SK-N-SH (cell line): ENCODE measurements at regions not wholly inside any gene's neighbourhood (a gene's known extent, or its start where the extent isn't known, plus 50 kb on each side); places are given as distances from the start of the nearest gene placed in this dataset.

ENCODE experiments used
- CTCF ChIA-PET: fragments of 300-600, 350-600 bp; formaldehyde crosslinking; extraction: SDS; loops from one replicate; lab custom pipeline; 2021; lab: Yijun Ruan, JAX
- POLR2A ChIA-PET: fragments of 350-600 bp; sonication (Branson Sonifier 250); formaldehyde crosslinking; extraction: SDS; loops from one replicate; lab custom pipeline; 2020; ENCODE audit warnings: antibody characterized with exemption, inconsistent platforms; lab: Yijun Ruan, JAX
- DNase-seq: peaks from one replicate; pipeline ENCODE4 v3.0.0; 2012
- H2AFZ ChIP-seq: fragments of 200-600 bp; sonication (generic); 2 replicates; pipeline ENCODE4 v1.8.1; 2016; ENCODE audit warnings: antibody characterized with exemption, mild to moderate bottlenecking, low read depth
- H3F3A ChIP-seq: fragments of 200-600 bp; sonication (generic); replicated peaks from 2 replicates; pipeline ENCODE3; 2016; ENCODE audit warnings: antibody characterized with exemption, mild to moderate bottlenecking; ENCODE audit not compliant: insufficient read depth
- H3K27ac ChIP-seq, 2 experiments: fragments of 200-500 bp in 1 of 2; fragments of 200-600 bp in 1 of 2; sonication (Bioruptor generic) in 1 of 2; sonication (generic), shearing (Covaris generic) in 1 of 2; 2 replicates each; pipeline versions ENCODE4 v1.5.1 to v1.6.1; 2014 to 2016; ENCODE audit warnings: low read depth in 2 of 2, inconsistent platforms in 1 of 2, low read length in 1 of 2, mild to moderate bottlenecking in 1 of 2, mixed read lengths in 1 of 2
- H3K27me3 ChIP-seq: fragments of 200-600 bp; sonication (generic), shearing (Covaris generic); 2 replicates; pipeline ENCODE4 v1.6.1; 2016; ENCODE audit warnings: mixed run types; ENCODE audit not compliant: insufficient read depth
- H3K36me3 ChIP-seq, 2 experiments: fragments of 200-500 bp in 1 of 2; fragments of 200-600 bp in 1 of 2; sonication (Bioruptor generic) in 1 of 2; sonication (generic) in 1 of 2; replicated peaks in 1 of 2; 2 replicates each; pipeline versions ENCODE3 to v1.5.1; 2014 to 2016; ENCODE audit warnings: low read length in 1 of 2, mild to moderate bottlenecking in 1 of 2; ENCODE audit not compliant: insufficient read depth in 2 of 2, control insufficient read depth in 1 of 2
- H3K4me1 ChIP-seq, 2 experiments: fragments of 200-500 bp in 1 of 2; fragments of 200-600 bp in 1 of 2; sonication (Bioruptor generic) in 1 of 2; sonication (generic), shearing (Covaris generic) in 1 of 2; 2 replicates each; pipeline versions ENCODE4 v1.5.1 to v1.6.1; 2014 to 2016; ENCODE audit warnings: low read depth in 1 of 2, low read length in 1 of 2, mixed run types in 1 of 2; ENCODE audit not compliant: insufficient read depth in 2 of 2, control insufficient read depth in 1 of 2
- H3K4me2 ChIP-seq: fragments of 200-600 bp; sonication (generic), shearing (Covaris generic); 2 replicates; pipeline ENCODE4 v1.6.1; 2017; ENCODE audit warnings: mixed run types
- H3K4me3 ChIP-seq, 2 experiments: fragments of 200-500 bp in 1 of 2; fragments of 200-600 bp in 1 of 2; sonication (Bioruptor generic) in 1 of 2; sonication (generic), shearing (Covaris generic) in 1 of 2; 2 replicates each; pipeline versions ENCODE4 v1.5.1 to v1.8.1; 2014 to 2016; ENCODE audit warnings: low read depth in 2 of 2, inconsistent platforms in 1 of 2, low read length in 1 of 2, mild to moderate bottlenecking in 1 of 2, mixed read lengths in 1 of 2, moderate library complexity in 1 of 2
- H3K79me2 ChIP-seq: fragments of 200-600 bp; sonication (generic); 2 replicates; pipeline ENCODE4 v1.8.1; 2017; ENCODE audit warnings: mild to moderate bottlenecking; ENCODE audit not compliant: insufficient read depth
- H3K9ac ChIP-seq: fragments of 200-600 bp; sonication (generic); 2 replicates; pipeline ENCODE4 v1.6.1; 2017; ENCODE audit warnings: mixed run types
- H3K9me2 ChIP-seq: fragments of 200-600 bp; sonication (generic); 2 replicates; pipeline ENCODE4 v1.6.1; 2017; ENCODE audit warnings: mixed run types
- H3K9me3 ChIP-seq: fragments of 200-600 bp; sonication (generic); 2 replicates; pipeline ENCODE4 v1.6.1; 2017; ENCODE audit warnings: mixed run types, mild to moderate bottlenecking, moderate library complexity
- H4K20me1 ChIP-seq: fragments of 200-600 bp; sonication (generic); 2 replicates; pipeline ENCODE4 v1.6.1; 2017; ENCODE audit warnings: mild to moderate bottlenecking, mixed run types; ENCODE audit not compliant: insufficient read depth
- CHD2 ChIP-seq: fragments of 150-350 bp; IDR thresholded peaks from 2 replicates; pipeline ENCODE4 v1.6.1; 2018; ENCODE audit warnings: low read length; ENCODE audit not compliant: partially characterized antibody
- ELF1 ChIP-seq: IDR thresholded peaks from 2 replicates; pipeline ENCODE4 v1.4.0; 2012
- GABPA ChIP-seq: IDR thresholded peaks from 2 replicates; pipeline ENCODE4 v1.4.0; 2012; ENCODE audit warnings: low read depth, mild to moderate bottlenecking
- GATA2 ChIP-seq: sonication (generic); formaldehyde crosslinking; IDR thresholded peaks from 2 replicates; pipeline ENCODE4 v1.5.0; 2020; ENCODE audit warnings: mild to moderate bottlenecking, missing genetic modification reagents
- JUND ChIP-seq: IDR thresholded peaks from 2 replicates; pipeline ENCODE4 v1.4.0; 2012
- NFIC ChIP-seq: IDR thresholded peaks from 2 replicates; pipeline ENCODE4 v1.4.0; 2012; ENCODE audit warnings: borderline replicate concordance
- RFX5 ChIP-seq: IDR thresholded peaks from 2 replicates; pipeline ENCODE4 v1.6.1; 2012; ENCODE audit warnings: mild to moderate bottlenecking, improper control_type of control experiment, low read length
- RXRA ChIP-seq: IDR thresholded peaks from 2 replicates; pipeline ENCODE4 v1.4.0; 2012; ENCODE audit warnings: low read depth, mild to moderate bottlenecking, borderline replicate concordance
- SIN3A ChIP-seq: IDR thresholded peaks from 2 replicates; pipeline ENCODE4 v1.6.1; 2012; ENCODE audit warnings: low read depth, mild to moderate bottlenecking, low read length, moderate library complexity, borderline replicate concordance
- YY1 ChIP-seq: IDR thresholded peaks from 2 replicates; pipeline ENCODE4 v1.4.0; 2012; ENCODE audit warnings: low read depth, mild to moderate bottlenecking
- WGBS: methylation state at CpG from one replicate; pipeline ENCODE4 v1.1.6; 2017; ENCODE audit warnings: low lambda C conversion rate; 5-methylcytosine and 5-hydroxymethylcytosine counted together
- TF ChIP-seq, protein P1 (sequence below): IDR thresholded peaks from 2 replicates; pipeline ENCODE4 v1.4.0; 2012; ENCODE audit warnings: low read depth, borderline replicate concordance
- TF ChIP-seq, protein P2 (sequence below): IDR thresholded peaks from 2 replicates; pipeline ENCODE4 v1.4.0; 2012; ENCODE audit warnings: low read depth, borderline replicate concordance
- TF ChIP-seq, protein P3 (sequence below): IDR thresholded peaks from 2 replicates; pipeline ENCODE4 v1.4.0; 2012; ENCODE audit warnings: low read depth
- TF ChIP-seq, protein P4 (sequence below): IDR thresholded peaks from 2 replicates; pipeline ENCODE4 v1.6.1; 2012; ENCODE audit warnings: mild to moderate bottlenecking, low read depth, low read length, moderate library complexity

DNA sequence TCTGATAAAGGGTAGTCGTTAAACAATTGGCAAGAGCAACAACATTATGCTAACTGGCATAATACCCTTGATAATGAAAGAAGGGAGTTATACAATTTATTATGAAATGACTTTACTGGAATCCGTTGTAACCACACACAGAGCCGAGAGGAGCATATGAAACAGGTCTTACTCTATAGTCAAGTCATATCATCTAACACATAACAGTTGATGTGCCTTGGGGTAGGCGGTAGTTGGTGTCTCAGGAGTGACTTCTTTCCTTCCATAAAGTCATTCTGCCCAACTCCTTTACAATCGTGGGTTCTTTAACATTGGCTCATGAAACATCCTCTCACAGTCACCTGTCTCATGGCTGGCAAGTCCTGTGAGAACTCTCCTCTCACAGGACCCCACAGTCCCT, 225.2 kb downstream of the LTN1 start:
- H3F3A ChIP-seq, result peaks cover 4% of the 10 kb centered on the region
- POLR2A ChIA-PET, result no interaction called here
- 68% methylated on average over 5 of the region's 5 CpGs for WGBS

More for the DNA sequence above, 225.2 kb downstream of the LTN1 start:
- CTCF ChIA-PET, result no interaction called here
- no peak for DNase-seq
- TF ChIP-seq YY1 (no peak), ELF1 (no peak), NFIC (no peak), RXRA (no peak), GATA2 (CRISPR knock-in tag) (no peak), JUND (no peak), CHD2 (no peak), RFX5 (no peak), SIN3A (no peak), GABPA (no peak)
- TF ChIP-seq, protein P1, sequence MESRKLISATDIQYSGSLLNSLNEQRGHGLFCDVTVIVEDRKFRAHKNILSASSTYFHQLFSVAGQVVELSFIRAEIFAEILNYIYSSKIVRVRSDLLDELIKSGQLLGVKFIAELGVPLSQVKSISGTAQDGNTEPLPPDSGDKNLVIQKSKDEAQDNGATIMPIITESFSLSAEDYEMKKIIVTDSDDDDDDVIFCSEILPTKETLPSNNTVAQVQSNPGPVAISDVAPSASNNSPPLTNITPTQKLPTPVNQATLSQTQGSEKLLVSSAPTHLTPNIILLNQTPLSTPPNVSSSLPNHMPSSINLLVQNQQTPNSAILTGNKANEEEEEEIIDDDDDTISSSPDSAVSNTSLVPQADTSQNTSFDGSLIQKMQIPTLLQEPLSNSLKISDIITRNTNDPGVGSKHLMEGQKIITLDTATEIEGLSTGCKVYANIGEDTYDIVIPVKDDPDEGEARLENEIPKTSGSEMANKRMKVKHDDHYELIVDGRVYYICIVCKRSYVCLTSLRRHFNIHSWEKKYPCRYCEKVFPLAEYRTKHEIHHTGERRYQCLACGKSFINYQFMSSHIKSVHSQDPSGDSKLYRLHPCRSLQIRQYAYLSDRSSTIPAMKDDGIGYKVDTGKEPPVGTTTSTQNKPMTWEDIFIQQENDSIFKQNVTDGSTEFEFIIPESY, result no peak
- TF ChIP-seq, protein P2, sequence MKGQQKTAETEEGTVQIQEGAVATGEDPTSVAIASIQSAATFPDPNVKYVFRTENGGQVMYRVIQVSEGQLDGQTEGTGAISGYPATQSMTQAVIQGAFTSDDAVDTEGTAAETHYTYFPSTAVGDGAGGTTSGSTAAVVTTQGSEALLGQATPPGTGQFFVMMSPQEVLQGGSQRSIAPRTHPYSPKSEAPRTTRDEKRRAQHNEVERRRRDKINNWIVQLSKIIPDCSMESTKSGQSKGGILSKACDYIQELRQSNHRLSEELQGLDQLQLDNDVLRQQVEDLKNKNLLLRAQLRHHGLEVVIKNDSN, result no peak
- TF ChIP-seq, protein P3, sequence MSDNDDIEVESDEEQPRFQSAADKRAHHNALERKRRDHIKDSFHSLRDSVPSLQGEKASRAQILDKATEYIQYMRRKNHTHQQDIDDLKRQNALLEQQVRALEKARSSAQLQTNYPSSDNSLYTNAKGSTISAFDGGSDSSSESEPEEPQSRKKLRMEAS, result no peak
- TF ChIP-seq, protein P4, sequence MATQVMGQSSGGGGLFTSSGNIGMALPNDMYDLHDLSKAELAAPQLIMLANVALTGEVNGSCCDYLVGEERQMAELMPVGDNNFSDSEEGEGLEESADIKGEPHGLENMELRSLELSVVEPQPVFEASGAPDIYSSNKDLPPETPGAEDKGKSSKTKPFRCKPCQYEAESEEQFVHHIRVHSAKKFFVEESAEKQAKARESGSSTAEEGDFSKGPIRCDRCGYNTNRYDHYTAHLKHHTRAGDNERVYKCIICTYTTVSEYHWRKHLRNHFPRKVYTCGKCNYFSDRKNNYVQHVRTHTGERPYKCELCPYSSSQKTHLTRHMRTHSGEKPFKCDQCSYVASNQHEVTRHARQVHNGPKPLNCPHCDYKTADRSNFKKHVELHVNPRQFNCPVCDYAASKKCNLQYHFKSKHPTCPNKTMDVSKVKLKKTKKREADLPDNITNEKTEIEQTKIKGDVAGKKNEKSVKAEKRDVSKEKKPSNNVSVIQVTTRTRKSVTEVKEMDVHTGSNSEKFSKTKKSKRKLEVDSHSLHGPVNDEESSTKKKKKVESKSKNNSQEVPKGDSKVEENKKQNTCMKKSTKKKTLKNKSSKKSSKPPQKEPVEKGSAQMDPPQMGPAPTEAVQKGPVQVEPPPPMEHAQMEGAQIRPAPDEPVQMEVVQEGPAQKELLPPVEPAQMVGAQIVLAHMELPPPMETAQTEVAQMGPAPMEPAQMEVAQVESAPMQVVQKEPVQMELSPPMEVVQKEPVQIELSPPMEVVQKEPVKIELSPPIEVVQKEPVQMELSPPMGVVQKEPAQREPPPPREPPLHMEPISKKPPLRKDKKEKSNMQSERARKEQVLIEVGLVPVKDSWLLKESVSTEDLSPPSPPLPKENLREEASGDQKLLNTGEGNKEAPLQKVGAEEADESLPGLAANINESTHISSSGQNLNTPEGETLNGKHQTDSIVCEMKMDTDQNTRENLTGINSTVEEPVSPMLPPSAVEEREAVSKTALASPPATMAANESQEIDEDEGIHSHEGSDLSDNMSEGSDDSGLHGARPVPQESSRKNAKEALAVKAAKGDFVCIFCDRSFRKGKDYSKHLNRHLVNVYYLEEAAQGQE, result no peak
- Histone ChIP-seq H3K4me2 (no peak overlapping the region), H3K9ac (no peak overlapping the region), H3K27ac (no peak overlapping the region), H2AFZ (no peak overlapping the region), H3K36me3 (no peaks in the 10 kb centered on the region), H3K9me2 (no peaks in the 10 kb centered on the region), H3K4me1 (peaks cover 0 to 2% of the 10 kb centered on the region in 2 experiments; a peak in 1 of 4 replicates), H3K79me2 (no peaks in the 10 kb centered on the region), H4K20me1 (no peaks in the 10 kb centered on the region), H3K9me3 (no peaks in the 10 kb centered on the region), H3K27me3 (no peaks in the 10 kb centered on the region), H3K4me3 (no peak overlapping the region)
